Islet of Langerhans (tissue), 1 donor: ENCODE measurements at regions not wholly inside any gene's neighbourhood (a gene's known extent, or its start where the extent isn't known, plus 50 kb on each side); places are given as distances from the start of the nearest gene placed in this dataset.

Experiments
- FAIRE-seq: peaks from one replicate; lab custom pipeline; 2011; peaks lifted over from hg19 to GRCh38; lab: Jason Lieb, UNC

GRCh38 chr6:91613481-91613880 is 1026.6 kb upstream of the MAP3K7 start:
- FAIRE-seq, result no peak

- FAIRE-seq, result no peak
Measured at GRCh38 chr6:91611190-91611589, 1024.3 kb upstream of the MAP3K7 start.

- no peak for FAIRE-seq
Measured at GRCh38 chr6:91608428-91608827, 1021.6 kb upstream of the MAP3K7 start.

- FAIRE-seq, result no peak
Measured at GRCh38 chr6:91606148-91606901, 1019.5 kb upstream of the MAP3K7 start.

GRCh38 chr6:91600561-91600960 is 1013.7 kb upstream of the MAP3K7 start:
- no peak for FAIRE-seq

GRCh38 chr6:91590191-91590590 is 1003.3 kb upstream of the MAP3K7 start:
- FAIRE-seq, result no peak

- FAIRE-seq, result no peak
Measured at GRCh38 chr6:91580635-91581034, 993.8 kb upstream of the MAP3K7 start.

GRCh38 chr6:91575032-91575431 is 988.2 kb upstream of the MAP3K7 start:
- FAIRE-seq, result no peak

- FAIRE-seq, result no peak
Measured at GRCh38 chr6:91573826-91574416, 987.0 kb upstream of the MAP3K7 start.

- no peak for FAIRE-seq
Measured at GRCh38 chr6:91572878-91573277, 986.0 kb upstream of the MAP3K7 start.

GRCh38 chr6:91569071-91569470 is 982.2 kb upstream of the MAP3K7 start:
- no peak for FAIRE-seq

- FAIRE-seq, result no peak
Measured at GRCh38 chr6:91566467-91566866, 979.6 kb upstream of the MAP3K7 start.

- FAIRE-seq, result no peak
Measured at GRCh38 chr6:91565207-91565606, 978.3 kb upstream of the MAP3K7 start.

GRCh38 chr6:91562955-91563354 is 976.1 kb upstream of the MAP3K7 start:
- no peak for FAIRE-seq

- FAIRE-seq, result no peak
Measured at GRCh38 chr6:91560409-91560808, 973.5 kb upstream of the MAP3K7 start.

- FAIRE-seq, result no peak
Measured at GRCh38 chr6:91540902-91541301, 954.0 kb upstream of the MAP3K7 start.

GRCh38 chr6:91539456-91539855 is 952.6 kb upstream of the MAP3K7 start:
- no peak for FAIRE-seq

- FAIRE-seq, result no peak
Measured at GRCh38 chr6:91538622-91539021, 951.8 kb upstream of the MAP3K7 start.

- FAIRE-seq, result no peak
Measured at GRCh38 chr6:91534614-91535013, 947.7 kb upstream of the MAP3K7 start.

GRCh38 chr6:91523511-91523910 is 936.6 kb upstream of the MAP3K7 start:
- no peak for FAIRE-seq

GRCh38 chr6:91521999-91522398 is 935.1 kb upstream of the MAP3K7 start:
- FAIRE-seq, result no peak

- no peak for FAIRE-seq
Measured at GRCh38 chr6:91509711-91510110, 922.8 kb upstream of the MAP3K7 start.

- no peak for FAIRE-seq
Measured at GRCh38 chr6:91509039-91509438, 922.2 kb upstream of the MAP3K7 start.

- no peak for FAIRE-seq
Measured at GRCh38 chr6:91506509-91506908, 919.6 kb upstream of the MAP3K7 start.
